NCI-H460 (cell line): ENCODE measurements at regions not wholly inside any gene's neighbourhood (a gene's known extent, or its start where the extent isn't known, plus 50 kb on each side); places are given as distances from the start of the nearest gene placed in this dataset.

ENCODE experiments used
- DNase-seq: peaks from one replicate; pipeline ENCODE4 v3.0.0-alpha.2; 2016; ENCODE audit warnings: low read depth; ENCODE audit errors: extremely low read depth

- no peak for DNase-seq
These were observed 161.7 kb upstream of the UBE2E1 start for GRCh38 chr3:23644099-23644498.

- DNase-seq = no peak
These were observed 161.1 kb upstream of the UBE2E1 start for GRCh38 chr3:23644676-23645075.

DNA sequence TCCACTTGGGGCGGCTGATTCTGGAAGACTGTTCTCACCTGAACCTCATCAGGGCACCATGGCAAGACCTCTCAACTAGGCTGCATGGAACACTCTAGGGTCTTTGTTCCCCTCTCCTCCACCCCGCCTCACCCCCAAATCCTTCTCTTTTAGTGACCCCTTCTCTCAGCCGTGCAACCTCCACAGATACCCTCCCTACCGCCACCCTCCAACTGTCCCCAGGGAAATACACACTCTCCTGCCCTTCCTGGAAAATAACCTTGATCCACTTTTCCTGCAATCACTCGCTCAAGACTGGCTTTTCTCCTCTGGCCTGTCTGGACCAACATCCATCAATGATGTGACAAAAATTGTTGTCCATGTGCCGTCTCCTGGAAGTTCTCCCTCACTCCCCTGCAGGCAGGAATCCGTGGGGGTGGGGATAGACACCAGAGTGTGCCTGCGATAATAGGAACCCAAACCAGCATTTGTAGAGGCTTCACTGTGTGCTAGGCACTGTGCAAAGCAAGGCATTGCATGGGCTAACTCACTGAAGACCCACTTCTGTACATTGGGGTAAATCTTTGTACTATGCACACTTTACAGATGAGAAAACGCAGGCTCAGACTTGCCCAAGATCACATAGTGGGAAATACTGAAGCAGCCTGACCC is 160.1 kb upstream of the UBE2E1 start:
- no peak for DNase-seq

GRCh38 chr3:23646184-23646920 is 159.4 kb upstream of the UBE2E1 start:
- no peak for DNase-seq

DNA sequence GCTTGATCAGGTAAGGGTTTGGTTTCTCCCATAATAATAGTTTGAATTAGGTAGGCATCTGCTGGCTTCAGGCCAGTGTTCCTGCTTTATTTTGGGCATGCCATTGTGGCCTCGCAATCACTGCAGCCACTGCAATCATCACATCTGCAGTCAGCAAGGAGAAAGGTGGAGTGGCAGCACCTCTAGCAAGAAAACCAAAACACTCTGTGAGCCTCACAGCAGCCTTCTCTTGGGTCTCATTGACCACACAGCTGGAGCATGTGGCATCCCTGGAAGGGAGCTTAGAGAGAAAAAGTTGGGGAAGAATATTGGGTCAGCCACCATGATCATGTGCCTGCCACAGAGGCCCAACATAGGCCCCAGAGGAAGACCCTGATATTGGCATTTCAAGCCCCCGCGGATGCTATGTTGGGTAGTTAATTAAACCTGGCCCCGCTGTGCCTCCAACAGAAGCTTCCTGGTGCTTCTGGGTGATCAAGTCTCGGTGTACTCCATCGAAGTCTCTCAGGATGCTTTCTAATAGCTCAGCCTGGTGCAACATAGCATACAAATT is 158.0 kb upstream of the UBE2E1 start:
- DNase-seq = no peak

GRCh38 chr3:23648326-23648995 is 157.3 kb upstream of the UBE2E1 start:
- DNase-seq = no peak

DNA sequence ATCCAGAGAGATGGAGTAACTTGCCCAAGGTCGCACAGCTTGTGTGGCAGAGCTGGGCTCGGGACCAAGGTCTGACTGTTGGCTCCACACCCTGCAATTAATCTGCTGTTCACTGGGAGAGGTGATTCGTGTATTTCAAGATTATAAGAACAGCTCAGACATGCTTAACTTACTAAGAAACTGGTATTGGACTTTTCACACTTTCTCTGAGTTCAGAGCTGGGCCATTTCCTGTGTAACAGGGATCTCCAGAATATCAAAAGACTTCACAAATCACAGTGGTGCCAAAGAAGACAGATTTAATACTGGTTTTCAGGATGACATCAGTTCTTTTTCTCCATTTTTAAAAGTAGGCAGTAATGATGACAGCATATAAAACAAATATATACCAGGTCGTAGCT is 156.8 kb upstream of the UBE2E1 start:
- no peak for DNase-seq

DNA sequence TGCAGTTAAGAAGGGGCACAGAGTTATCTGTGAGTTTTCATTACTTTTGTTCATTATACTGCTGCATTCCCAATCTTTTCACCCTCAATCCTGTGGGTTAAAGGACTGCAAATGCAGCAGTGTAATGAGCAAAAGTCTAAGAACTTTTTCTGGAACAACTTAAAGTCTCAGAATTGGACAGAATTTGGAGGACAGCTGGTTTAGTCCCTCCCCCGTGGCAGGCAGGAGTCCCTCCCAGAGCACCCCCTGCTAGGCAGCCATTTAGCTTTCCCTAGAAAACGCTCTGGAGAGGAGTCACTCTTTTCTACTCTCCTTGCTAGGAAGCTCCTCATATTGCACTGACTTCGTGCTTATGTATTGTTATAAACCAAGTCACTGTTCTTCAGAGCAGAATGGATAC is 156.3 kb upstream of the UBE2E1 start:
- DNase-seq = no peak

DNA sequence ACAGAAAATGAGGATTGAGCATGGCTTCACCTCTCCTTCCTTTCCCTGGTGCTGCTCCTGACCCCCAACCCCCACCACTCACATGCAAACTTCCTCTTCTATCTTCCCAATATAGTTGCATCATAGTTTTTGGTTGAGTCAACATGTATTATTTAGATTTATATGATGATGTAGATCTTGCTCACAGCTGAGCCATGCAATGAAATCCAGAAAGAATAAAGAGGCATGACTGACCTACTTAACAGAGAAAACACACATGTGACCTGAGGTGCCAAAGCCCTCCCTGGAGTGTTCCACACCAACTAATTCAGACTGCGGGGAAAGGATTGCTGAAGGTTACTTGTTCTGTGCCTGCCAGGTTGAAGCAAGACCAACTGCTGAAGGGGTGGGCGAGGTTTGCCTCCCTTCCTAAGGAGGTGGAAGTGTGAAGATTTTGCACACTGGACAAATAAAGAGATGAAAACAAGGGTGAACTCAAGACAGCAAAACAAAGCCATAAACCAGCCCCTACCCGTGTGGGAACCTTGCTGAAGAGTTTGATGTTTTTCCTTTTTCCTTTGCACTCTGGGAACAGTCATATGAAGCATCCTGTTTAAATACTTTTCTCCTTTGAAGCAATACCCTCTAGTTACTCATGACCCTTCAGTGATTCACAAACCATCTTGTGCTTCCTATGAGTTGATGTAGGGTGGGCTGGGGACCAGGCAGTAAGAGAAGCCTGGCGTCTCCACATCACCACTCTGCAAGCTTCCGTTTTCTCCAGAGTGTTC is 155.2 kb upstream of the UBE2E1 start:
- peak; percentile 49 for DNase-seq

- DNase-seq = no peak
These were observed 151.9 kb upstream of the UBE2E1 start for GRCh38 chr3:23653647-23654525.

- no peak for DNase-seq
These were observed 151.2 kb upstream of the UBE2E1 start for GRCh38 chr3:23654571-23654970.

- DNase-seq = no peak
These were observed 150.0 kb upstream of the UBE2E1 start for GRCh38 chr3:23655749-23656148.

GRCh38 chr3:23656199-23656598 is 149.6 kb upstream of the UBE2E1 start:
- DNase-seq = no peak

- DNase-seq = no peak
These were observed 148.9 kb upstream of the UBE2E1 start for GRCh38 chr3:23656821-23657220.

GRCh38 chr3:23657647-23658046 is 148.1 kb upstream of the UBE2E1 start:
- no peak for DNase-seq

GRCh38 chr3:23659274-23659673 is 146.5 kb upstream of the UBE2E1 start:
- DNase-seq = no peak

DNA sequence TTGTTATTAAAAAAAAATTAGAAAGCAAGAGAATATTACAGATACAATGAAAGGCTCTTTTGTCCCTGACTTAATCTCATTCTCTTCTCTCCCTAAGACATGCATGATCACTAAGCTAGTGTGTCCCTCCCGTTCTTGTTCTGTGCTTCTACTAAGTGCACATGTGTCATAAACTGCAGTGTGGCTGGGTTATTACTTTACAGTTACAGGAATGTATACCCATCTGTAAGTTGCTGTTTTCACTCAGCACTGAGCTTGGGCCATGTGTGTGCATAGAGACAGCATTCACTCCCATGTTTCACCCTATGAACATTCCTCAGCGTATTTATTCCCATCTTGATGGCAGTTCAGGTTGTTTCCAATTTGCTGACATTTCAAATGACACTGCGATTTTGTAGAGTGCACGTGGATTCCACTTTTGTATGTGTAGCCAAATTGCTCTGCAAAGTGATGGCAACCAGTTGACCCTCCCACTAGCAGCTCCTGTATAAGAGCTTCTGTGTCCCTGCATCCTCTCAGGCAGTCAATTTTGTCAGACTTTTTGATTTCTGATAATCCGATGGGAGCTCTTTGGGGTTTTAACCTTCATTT is 145.8 kb upstream of the UBE2E1 start:
- DNase-seq = no peak

GRCh38 chr3:23662079-23662617 is 143.6 kb upstream of the UBE2E1 start:
- no peak for DNase-seq

GRCh38 chr3:23663246-23663645 is 142.5 kb upstream of the UBE2E1 start:
- no peak for DNase-seq
